GM23248 (cell line): ENCODE measurements at regions not wholly inside any gene's neighbourhood (a gene's known extent, or its start where the extent isn't known, plus 50 kb on each side); places are given as distances from the start of the nearest gene placed in this dataset.

ENCODE experiments used
- DNase-seq: peaks from one replicate; pipeline ENCODE4 v3.0.0-alpha.2; 2015
- H2AFZ ChIP-seq: fragments of 200-600 bp; sonication (generic); 2 replicates; pipeline ENCODE4 v1.6.1; 2016; ENCODE audit warnings: antibody characterized with exemption
- H3F3A ChIP-seq: fragments of 200-600 bp; sonication (generic); 2 replicates; pipeline ENCODE4 v1.6.1; 2016; ENCODE audit warnings: mild to moderate bottlenecking, antibody characterized with exemption, mixed run types; ENCODE audit not compliant: insufficient read depth
- H3K27ac ChIP-seq: fragments of 200-600 bp; sonication (generic); 2 replicates; pipeline ENCODE4 v1.5.1; 2016; ENCODE audit warnings: mild to moderate bottlenecking
- H3K27me3 ChIP-seq: fragments of 200-600 bp; sonication (generic); replicated peaks from 2 replicates; pipeline ENCODE4 v1.6.1; 2016; ENCODE audit warnings: mild to moderate bottlenecking; ENCODE audit not compliant: insufficient read depth
- H3K36me3 ChIP-seq: fragments of 200-600 bp; sonication (generic); 2 replicates; pipeline ENCODE4 v1.6.1; 2016; ENCODE audit warnings: low read depth, mild to moderate bottlenecking
- H3K4me1 ChIP-seq: fragments of 200-600 bp; sonication (generic); 2 replicates; pipeline ENCODE4 v1.6.1; 2016; ENCODE audit warnings: mild to moderate bottlenecking; ENCODE audit not compliant: insufficient read depth
- H3K4me2 ChIP-seq: fragments of 200-600 bp; sonication (generic); one replicate; pipeline ENCODE4 v1.6.1; 2016; ENCODE audit warnings: mild to moderate bottlenecking; ENCODE audit not compliant: unreplicated experiment
- H3K4me3 ChIP-seq: fragments of 200-600 bp; sonication (generic); 2 replicates; pipeline ENCODE4 v1.5.1; 2016; ENCODE audit warnings: mild to moderate bottlenecking
- H3K79me2 ChIP-seq: fragments of 200-600 bp; sonication (generic); 2 replicates; pipeline ENCODE4 v1.6.1; 2016; ENCODE audit warnings: mild to moderate bottlenecking; ENCODE audit not compliant: insufficient read depth
- H3K9ac ChIP-seq: fragments of 200-600 bp; sonication (generic); 2 replicates; pipeline ENCODE4 v1.6.1; 2016; ENCODE audit warnings: mild to moderate bottlenecking
- H3K9me2 ChIP-seq: fragments of 200-600 bp; sonication (generic); 2 replicates; pipeline ENCODE4 v1.6.1; 2016; ENCODE audit warnings: mixed run types, mild to moderate bottlenecking, moderate library complexity; ENCODE audit not compliant: insufficient read depth
- H3K9me3 ChIP-seq: fragments of 200-600 bp; sonication (generic); one replicate; pipeline ENCODE4 v1.6.1; 2017; ENCODE audit warnings: low read depth
- H4K20me1 ChIP-seq: fragments of 200-600 bp; sonication (generic); 2 replicates; pipeline ENCODE4 v1.6.0; 2016; ENCODE audit not compliant: insufficient read depth
- EZH2 ChIP-seq: fragments of 200-600 bp; sonication (generic); IDR thresholded peaks from 2 replicates; pipeline ENCODE4 v1.6.1; 2018; ENCODE audit warnings: antibody characterized with exemption, mild to moderate bottlenecking; ENCODE audit not compliant: insufficient read depth, poor library complexity, severe bottlenecking
- EZH2phosphoT487 ChIP-seq: fragments of 200-600 bp; sonication (generic); IDR thresholded peaks from 2 replicates; pipeline ENCODE4 v1.6.1; 2018; ENCODE audit warnings: antibody characterized with exemption, moderate library complexity, mild to moderate bottlenecking, low read depth; ENCODE audit not compliant: insufficient read depth
- WGBS, 2 experiments: methylation state at CpG; one replicate each; pipeline ENCODE4 v1.1.6; 2015 to 2017; ENCODE audit warnings: low lambda C conversion rate in 2 of 2, low coverage in 1 of 2; ENCODE audit errors: missing lambda C conversion rate in 2 of 2; 5-methylcytosine and 5-hydroxymethylcytosine counted together
- in situ Hi-C: fragments of 300-500 bp; cut with MboI; formaldehyde crosslinking; loops from 2 replicates; pipeline ENCODE4 v1.15.0; 2020

- no peak overlapping the region for H3K9ac ChIP-seq
- H3K4me1 ChIP-seq: peaks cover 18% of the 10 kb centered on the region; the same call in 1 of the 2 replicates
- TF ChIP-seq EZH2: no peak
- no peak for TF ChIP-seq EZH2phosphoT487
- in situ Hi-C loops: loop anchor here (10.0 kb wide), 1 partner anchor 334 kb away; no protein-coding TSS in a partner anchor
- H3K9me3 ChIP-seq: no peaks in the 10 kb centered on the region
- no peak overlapping the region for H2AFZ ChIP-seq
- no peak overlapping the region for H3K4me3 ChIP-seq
- no peaks in the 10 kb centered on the region for H3K27me3 ChIP-seq
- H3F3A ChIP-seq: peaks cover 12% of the 10 kb centered on the region; the same call in 1 of the 2 replicates
- H3K79me2 ChIP-seq: peaks cover 100% of the 10 kb centered on the region
- no peak overlapping the region for H3K27ac ChIP-seq
- H4K20me1 ChIP-seq: peaks cover 30% of the 10 kb centered on the region
- no peaks in the 10 kb centered on the region for H3K9me2 ChIP-seq
- WGBS, 2 experiments: 83 to 90% methylated on average over 7 of the region's 7 CpGs
- DNase-seq: no peak
- H3K36me3 ChIP-seq: peaks cover 29% of the 10 kb centered on the region; the same call in 1 of the 2 replicates
- H3K4me2 ChIP-seq: no peak overlapping the region
These were observed 236.6 kb upstream of the MKLN1 start for GRCh38 chr7:131090886-131091692.

- H3K79me2 ChIP-seq: peaks cover 100% of the 10 kb centered on the region
- peaks cover 36% of the 10 kb centered on the region for H4K20me1 ChIP-seq
- H3K4me3 ChIP-seq: no peak overlapping the region
- no peak overlapping the region for H3K9ac ChIP-seq
- no peaks in the 10 kb centered on the region for H3K9me2 ChIP-seq
- H3K4me2 ChIP-seq: no peak overlapping the region
- H3K4me1 ChIP-seq: peaks cover 18% of the 10 kb centered on the region; the same call in 1 of the 2 replicates
- no peaks in the 10 kb centered on the region for H3K27me3 ChIP-seq
- no peak overlapping the region for H2AFZ ChIP-seq
- 86 to 90% methylated on average over 11 of the region's 11 CpGs for WGBS, 2 experiments
- peaks cover 30% of the 10 kb centered on the region; the same call in 1 of the 2 replicates for H3K36me3 ChIP-seq
- DNase-seq: no peak
- H3K27ac ChIP-seq: no peak overlapping the region
- in situ Hi-C loops: loop anchor here (10.0 kb wide), 1 partner anchor 330 kb away; no protein-coding TSS in a partner anchor
- TF ChIP-seq EZH2: no peak
- TF ChIP-seq EZH2phosphoT487: no peak
- H3K9me3 ChIP-seq: no peaks in the 10 kb centered on the region
- H3F3A ChIP-seq: peaks cover 27% of the 10 kb centered on the region; the same call in 1 of the 2 replicates
These were observed 233.0 kb upstream of the MKLN1 start for GRCh38 chr7:131094685-131095084.

DNA sequence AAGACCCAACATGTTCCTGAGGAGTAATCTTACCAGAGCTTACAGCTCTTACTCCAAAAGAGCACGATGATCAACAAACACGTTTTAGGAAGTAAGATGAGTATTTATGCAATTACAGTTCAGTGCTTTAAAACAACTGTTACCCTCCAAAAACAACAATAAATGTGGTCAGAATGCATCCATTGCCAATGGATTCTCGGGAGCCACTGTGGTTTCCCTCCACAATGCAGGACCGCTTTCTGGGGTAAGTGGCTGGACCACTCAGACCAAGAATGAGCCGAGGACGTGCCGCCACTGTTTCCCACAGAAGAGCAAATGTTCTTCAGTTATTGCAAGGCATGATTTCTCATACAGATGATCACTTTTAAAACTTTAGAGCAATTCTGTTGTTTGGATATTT, 232.3 kb upstream of the MKLN1 start:
- Histone ChIP-seq H3K79me2 (peaks cover 100% of the 10 kb centered on the region), H3K4me1 (peaks cover 18% of the 10 kb centered on the region; the same call in 1 of the 2 replicates), H3F3A (peaks cover 27% of the 10 kb centered on the region; the same call in 1 of the 2 replicates), H3K9me3 (no peaks in the 10 kb centered on the region), H3K27ac (no peak overlapping the region), H3K36me3 (peaks cover 31% of the 10 kb centered on the region; the same call in 1 of the 2 replicates), H3K27me3 (no peaks in the 10 kb centered on the region), H3K4me3 (no peak overlapping the region), H3K9ac (no peak overlapping the region), H2AFZ (no peak overlapping the region), H4K20me1 (peaks cover 40% of the 10 kb centered on the region), H3K9me2 (no peaks in the 10 kb centered on the region), H3K4me2 (no peak overlapping the region)
- in situ Hi-C loops: loop anchor here (10.0 kb wide), 1 partner anchor 329 kb away; no protein-coding TSS in a partner anchor
- DNase-seq: no peak
- WGBS, 2 experiments: 80 to 84% methylated on average over 7 of the region's 7 CpGs
- TF ChIP-seq EZH2phosphoT487 (no peak), EZH2 (no peak)

- Histone ChIP-seq H3K79me2 (peaks cover 100% of the 10 kb centered on the region), H3K9ac (no peak overlapping the region), H3K9me2 (no peaks in the 10 kb centered on the region), H3K4me2 (no peak overlapping the region), H3F3A (peaks cover 27% of the 10 kb centered on the region; the same call in 1 of the 2 replicates), H3K36me3 (peaks cover 40% of the 10 kb centered on the region; the same call in 1 of the 2 replicates), H3K9me3 (no peaks in the 10 kb centered on the region), H3K4me3 (no peak overlapping the region), H3K4me1 (peaks cover 17% of the 10 kb centered on the region; the same call in 1 of the 2 replicates), H3K27me3 (no peaks in the 10 kb centered on the region), H3K27ac (no peak overlapping the region), H2AFZ (no peak overlapping the region), H4K20me1 (peaks cover 37% of the 10 kb centered on the region)
- 84 to 92% methylated on average over 7 of the region's 7 CpGs for WGBS, 2 experiments
- in situ Hi-C loops: loop anchor here (10.0 kb wide), 1 partner anchor 328 kb away; no protein-coding TSS in a partner anchor
- TF ChIP-seq EZH2 (no peak), EZH2phosphoT487 (no peak)
- no peak for DNase-seq
These were observed 231.3 kb upstream of the MKLN1 start for GRCh38 chr7:131096267-131096927.
